ENCODE measurements at regions not wholly inside any gene's neighbourhood (a gene's known extent, or its start where the extent isn't known, plus 50 kb on each side); places are given as distances from the start of the nearest gene placed in this dataset.

DNA sequence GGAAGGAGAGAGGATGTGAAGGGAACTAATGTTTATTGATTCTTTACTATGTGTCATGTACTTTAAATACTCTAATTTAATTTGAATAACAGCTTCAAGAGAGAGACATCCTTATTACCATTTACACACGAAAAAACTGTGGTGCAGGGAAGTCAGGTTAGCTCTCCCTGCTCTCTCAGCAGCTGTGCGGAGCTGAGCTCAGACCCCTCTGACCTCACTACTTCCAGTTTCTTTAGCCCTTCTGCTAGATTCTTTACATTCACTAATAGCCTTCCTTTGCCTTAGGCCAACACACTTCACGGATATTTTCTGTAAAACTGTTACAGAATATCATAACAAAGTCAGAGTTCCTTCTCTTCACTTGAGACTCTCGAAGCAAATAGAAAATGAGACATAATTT lies 131.3 kb upstream of the ARRDC3 start:
- no peak overlapping the region for H3K4me3 ChIP-seq (ENCODE audit: low read depth, low read length)
- CTCF ChIA-PET, result no interaction called here
- DNase-seq (ENCODE audit: low read depth, low spot score), result no peak
- TF ChIP-seq, protein P1, sequence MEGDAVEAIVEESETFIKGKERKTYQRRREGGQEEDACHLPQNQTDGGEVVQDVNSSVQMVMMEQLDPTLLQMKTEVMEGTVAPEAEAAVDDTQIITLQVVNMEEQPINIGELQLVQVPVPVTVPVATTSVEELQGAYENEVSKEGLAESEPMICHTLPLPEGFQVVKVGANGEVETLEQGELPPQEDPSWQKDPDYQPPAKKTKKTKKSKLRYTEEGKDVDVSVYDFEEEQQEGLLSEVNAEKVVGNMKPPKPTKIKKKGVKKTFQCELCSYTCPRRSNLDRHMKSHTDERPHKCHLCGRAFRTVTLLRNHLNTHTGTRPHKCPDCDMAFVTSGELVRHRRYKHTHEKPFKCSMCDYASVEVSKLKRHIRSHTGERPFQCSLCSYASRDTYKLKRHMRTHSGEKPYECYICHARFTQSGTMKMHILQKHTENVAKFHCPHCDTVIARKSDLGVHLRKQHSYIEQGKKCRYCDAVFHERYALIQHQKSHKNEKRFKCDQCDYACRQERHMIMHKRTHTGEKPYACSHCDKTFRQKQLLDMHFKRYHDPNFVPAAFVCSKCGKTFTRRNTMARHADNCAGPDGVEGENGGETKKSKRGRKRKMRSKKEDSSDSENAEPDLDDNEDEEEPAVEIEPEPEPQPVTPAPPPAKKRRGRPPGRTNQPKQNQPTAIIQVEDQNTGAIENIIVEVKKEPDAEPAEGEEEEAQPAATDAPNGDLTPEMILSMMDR (IDR thresholded peaks at IDR 0.05; ENCODE audit: insufficient read depth, low read length, missing control alignments), result no peak
- POLR2A ChIA-PET, result no interaction called here

DNA sequence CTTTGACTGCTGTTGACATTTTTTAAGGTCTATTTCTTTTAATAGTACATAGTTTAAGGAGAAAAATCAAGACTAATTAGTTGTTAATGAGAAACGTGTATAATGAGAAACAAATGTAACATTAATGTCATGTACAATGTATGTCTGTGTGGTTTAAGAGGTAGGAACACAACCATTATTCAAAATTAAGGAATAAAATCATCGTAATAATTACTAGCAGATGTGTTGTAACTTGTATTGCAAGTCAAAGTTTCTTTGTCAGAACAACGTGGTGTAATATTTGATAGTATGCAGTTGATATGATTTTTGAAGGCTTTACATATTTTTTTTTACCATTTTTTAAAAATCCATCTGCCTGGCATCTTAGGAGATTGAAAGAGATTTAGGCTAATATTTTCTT lies 120.2 kb upstream of the ARRDC3 start:
- CTCF ChIA-PET, result no interaction called here
- TF ChIP-seq, protein P1 (IDR thresholded peaks at IDR 0.05; ENCODE audit: insufficient read depth, low read length, missing control alignments), result no peak
- H3K4me3 ChIP-seq (ENCODE audit: low read depth, low read length), result no peak overlapping the region
- no peak for DNase-seq (ENCODE audit: low read depth, low spot score)
- POLR2A ChIA-PET, result no interaction called here

DNA sequence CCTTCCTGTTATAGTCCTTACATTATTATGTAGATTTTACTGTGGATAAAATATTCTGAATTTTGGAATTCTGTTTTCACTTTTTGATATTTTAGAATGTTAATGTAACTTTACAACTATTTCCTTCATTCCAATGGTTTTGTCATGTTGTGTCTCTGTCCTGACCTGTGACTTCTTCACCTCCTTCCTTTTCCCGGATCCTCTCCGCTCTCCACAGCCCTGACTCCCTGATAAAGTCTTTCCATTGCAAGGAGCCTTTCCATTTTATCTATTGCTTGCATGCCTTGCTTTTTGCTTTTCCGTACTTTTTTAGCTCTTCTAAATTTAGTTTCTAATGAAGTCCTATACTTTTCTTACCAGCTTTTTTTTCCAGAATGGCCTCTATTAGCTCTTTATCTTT lies 117.6 kb upstream of the ARRDC3 start:
- H3K4me3 ChIP-seq (ENCODE audit: low read depth, low read length), result no peak overlapping the region
- CTCF ChIA-PET, result interaction anchor here (1.3 to 2.2 kb wide), 3 partner anchors 15 to 141 kb away, joined by 4 to 7 read pairs (median 6); no protein-coding TSS in a partner anchor
- POLR2A ChIA-PET, result no interaction called here
- DNase-seq (ENCODE audit: low read depth, low spot score), result no peak
- TF ChIP-seq, protein P1 (IDR thresholded peaks at IDR 0.05; ENCODE audit: insufficient read depth, low read length, missing control alignments), result no peak

DNA sequence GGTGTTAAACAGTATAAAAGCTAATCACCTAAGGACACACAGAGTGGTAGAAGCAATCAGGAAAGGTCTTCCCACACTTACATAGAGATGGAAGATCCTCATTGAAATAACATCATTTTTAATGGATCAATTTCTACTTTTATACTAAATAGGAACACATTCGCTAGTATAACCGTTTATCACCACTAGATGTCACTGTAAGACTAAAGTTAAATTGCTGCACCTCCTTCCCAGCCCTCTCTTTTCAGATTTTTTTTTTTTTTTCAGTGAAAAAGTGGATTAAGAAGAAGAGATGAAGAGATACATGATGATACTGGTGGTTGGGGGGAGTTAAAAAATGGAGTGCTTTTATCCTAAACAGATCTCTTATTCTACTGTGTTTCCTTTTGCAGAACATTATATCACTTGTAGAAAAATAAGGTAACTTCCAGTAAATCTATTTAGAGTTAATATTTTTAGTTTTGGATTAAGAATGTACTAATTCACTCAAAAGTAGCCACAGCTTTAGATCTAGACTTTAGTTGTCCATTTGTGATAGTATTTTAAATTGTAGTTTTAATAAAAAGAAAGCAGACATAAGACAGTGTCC lies 116.9 kb upstream of the ARRDC3 start:
- TF ChIP-seq, protein P1 (IDR thresholded peaks at IDR 0.05; ENCODE audit: insufficient read depth, low read length, missing control alignments), result peak; percentile 28
- no peak for DNase-seq (ENCODE audit: low read depth, low spot score)
- CTCF ChIA-PET, result interaction anchor here (0.7 to 2.2 kb wide), 7 partner anchors 9 to 484 kb away, joined by 3 to 11 read pairs (median 4); no protein-coding TSS in a partner anchor
- POLR2A ChIA-PET, result no interaction called here
- H3K4me3 ChIP-seq (ENCODE audit: low read depth, low read length), result no peak overlapping the region

DNA sequence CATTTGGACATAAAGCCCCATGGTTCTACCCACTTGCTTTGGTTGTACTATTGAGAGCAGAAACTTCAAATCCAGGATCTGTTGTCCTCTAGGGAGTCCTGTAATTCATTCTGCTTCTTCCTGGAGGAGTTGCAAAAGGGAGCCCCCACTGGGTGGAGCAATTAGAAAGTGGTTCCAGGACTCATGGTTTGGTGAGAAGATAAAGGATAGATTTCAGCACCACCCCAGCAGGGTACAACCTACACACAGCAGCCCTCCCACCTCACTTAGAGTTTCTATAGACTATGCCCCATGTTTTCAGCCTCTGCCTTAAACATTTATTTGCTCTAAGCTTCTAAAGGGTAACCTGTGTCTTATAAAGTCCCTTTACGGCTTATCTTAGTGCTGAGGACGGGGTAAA lies 112.6 kb upstream of the ARRDC3 start:
- ChIA-PET POLR2A (no interaction called here), CTCF (no interaction called here)
- H3K4me3 ChIP-seq (ENCODE audit: low read depth, low read length), result no peak overlapping the region
- TF ChIP-seq, protein P1 (IDR thresholded peaks at IDR 0.05; ENCODE audit: insufficient read depth, low read length, missing control alignments), result no peak
- no peak for DNase-seq (ENCODE audit: low read depth, low spot score)

DNA sequence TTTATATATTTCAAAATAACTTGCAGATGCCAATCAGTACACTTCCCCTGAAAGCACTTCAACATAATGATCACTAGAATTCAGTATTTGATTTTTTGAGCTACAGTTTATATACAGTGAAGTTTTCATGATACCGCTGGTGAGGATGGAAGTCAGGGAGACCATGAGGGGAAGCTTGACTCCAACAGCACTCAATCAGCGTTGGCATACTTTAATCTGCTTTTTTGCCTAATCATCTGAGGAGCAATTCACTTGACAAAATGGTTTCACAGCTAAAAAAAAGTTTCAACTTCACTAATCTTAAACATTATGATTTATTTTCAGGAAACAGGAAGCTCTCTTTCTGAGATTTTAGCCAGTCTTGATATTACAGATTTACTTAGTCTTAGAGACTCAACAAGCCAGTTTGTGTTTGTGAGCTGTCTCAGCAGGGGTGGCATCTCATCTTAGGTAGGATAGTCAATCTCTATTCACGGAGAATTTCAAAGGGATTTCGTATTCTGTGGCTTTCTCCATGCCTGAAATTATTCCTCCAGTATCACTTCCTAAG lies 111.4 kb upstream of the ARRDC3 start:
- TF ChIP-seq, protein P1 (IDR thresholded peaks at IDR 0.05; ENCODE audit: insufficient read depth, low read length, missing control alignments), result no peak
- ChIA-PET CTCF (no interaction called here), POLR2A (no interaction called here)
- DNase-seq (ENCODE audit: low read depth, low spot score), result no peak
- no peak overlapping the region for H3K4me3 ChIP-seq (ENCODE audit: low read depth, low read length)

Measured in AG04449 (cell line).